ENCODE measurements at regions not wholly inside any gene's neighbourhood (a gene's known extent, or its start where the extent isn't known, plus 50 kb on each side); places are given as distances from the start of the nearest gene placed in this dataset.

DNA sequence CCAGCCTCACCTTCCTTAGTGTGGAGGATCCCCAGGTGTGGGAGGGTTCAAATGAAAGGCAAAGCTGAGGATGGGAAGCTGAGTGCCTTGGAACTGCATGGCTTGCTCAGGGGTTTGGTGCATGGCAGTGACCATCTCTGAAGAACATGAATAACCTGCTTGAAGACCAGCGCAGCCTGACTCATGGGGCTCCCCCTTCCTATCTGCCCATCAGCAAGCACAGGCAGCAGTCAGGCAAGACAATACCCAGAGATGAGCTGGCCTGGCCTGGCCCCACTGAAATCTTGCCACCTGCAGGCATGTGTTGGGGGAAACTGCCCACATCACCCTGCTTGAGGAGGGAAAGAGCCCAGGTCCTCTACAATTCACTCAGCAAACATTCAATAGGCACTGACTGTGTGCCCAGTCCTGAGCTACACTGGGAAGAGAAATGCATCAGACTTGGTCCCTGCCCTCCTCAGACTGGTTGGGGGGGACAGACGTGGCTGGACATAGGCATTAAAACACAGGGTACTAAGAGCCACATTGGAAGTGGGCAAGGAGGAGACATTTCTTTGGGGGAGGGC, 105.0 kb upstream of the ALDH1B1 start:
- DNase-seq (ENCODE audit: low spot score) (no peak), ATAC-seq (no peak)

DNA sequence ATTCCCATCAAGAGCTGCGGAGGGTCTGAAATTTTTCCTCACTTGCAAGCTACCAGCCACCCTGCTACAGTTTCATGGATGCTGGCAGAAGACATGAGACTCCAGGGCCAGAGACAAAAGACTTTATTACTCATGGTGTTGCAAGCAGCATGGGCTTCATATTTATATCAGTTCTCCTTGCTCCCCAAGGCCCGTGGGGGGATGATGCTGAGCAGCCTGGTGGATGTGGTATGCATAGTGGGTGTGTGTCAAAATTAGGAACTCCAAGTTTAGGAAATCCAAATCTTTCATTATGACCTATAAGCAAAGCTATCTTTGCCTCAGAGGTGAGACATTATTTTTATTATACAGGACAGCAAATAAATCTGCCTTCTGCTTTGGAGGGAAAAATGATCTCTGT, 105.7 kb upstream of the ALDH1B1 start:
- DNase-seq (ENCODE audit: low spot score) = no peak
- ATAC-seq = no peak

DNA sequence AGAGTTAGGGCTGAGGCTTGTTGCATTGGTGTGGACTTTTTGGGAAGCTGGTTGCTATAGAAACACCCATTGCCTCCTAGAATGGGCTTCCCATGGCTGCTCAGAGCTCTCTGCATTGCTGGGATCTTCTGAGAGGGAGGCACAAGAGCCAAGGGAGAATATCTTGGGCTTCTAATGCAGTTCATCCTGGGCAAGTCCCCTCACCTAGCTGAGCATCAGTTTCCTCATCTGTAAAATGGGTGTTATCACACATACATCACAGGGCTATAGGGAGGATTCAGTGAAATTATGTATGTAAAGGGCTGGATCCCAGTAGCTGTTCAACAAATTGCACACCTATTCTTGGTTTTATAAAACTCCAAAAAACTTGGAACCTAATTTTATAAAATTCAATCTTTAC, 106.1 kb upstream of the ALDH1B1 start:
- ATAC-seq (no peak), DNase-seq (ENCODE audit: low spot score) (no peak)

DNA sequence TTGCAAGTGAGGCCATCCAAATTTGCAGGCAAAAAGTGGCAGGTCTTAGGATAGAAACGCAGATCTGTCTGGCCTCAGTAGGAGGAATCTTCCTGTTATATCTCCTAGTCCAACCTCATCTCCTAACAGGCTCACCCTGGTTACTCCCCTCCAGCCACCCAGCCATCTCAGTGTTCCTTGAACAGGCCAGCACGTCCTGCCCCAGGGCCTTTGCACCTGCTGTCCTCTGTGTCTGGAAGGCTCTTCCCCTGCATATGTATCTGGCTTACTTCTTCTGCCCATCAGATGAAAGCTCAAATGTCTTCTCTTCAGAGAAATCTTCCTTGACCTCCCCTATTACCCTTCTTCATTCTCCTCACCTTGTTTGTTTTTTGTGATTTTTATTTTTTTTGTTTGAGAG, 107.3 kb upstream of the ALDH1B1 start:
- ATAC-seq (no peak), DNase-seq (ENCODE audit: low spot score) (no peak)

DNA sequence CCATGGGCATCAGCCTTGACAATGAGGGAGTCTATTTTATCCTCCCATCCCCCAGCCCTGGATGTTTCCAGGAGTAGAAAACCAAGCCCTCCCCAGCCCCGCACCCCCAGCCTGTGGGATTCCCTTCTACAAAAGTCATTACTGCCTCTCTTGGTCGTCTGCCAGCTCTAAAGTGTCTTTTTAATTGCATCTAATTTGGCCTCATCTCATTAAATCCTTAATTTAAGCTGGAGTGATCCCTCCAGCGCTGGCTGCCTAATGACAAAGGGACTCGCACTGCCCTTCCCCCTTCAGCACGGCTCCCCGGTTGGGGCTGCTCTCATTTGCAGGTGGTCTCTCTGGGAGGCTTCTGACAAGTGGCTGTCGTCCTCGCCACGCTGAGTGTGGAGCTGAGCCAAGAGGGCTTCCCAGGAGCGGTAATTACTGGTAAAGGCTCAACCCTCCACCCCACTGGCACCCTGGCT, 107.9 kb upstream of the ALDH1B1 start:
- no peak for DNase-seq (ENCODE audit: low spot score)
- no peak for ATAC-seq

DNA sequence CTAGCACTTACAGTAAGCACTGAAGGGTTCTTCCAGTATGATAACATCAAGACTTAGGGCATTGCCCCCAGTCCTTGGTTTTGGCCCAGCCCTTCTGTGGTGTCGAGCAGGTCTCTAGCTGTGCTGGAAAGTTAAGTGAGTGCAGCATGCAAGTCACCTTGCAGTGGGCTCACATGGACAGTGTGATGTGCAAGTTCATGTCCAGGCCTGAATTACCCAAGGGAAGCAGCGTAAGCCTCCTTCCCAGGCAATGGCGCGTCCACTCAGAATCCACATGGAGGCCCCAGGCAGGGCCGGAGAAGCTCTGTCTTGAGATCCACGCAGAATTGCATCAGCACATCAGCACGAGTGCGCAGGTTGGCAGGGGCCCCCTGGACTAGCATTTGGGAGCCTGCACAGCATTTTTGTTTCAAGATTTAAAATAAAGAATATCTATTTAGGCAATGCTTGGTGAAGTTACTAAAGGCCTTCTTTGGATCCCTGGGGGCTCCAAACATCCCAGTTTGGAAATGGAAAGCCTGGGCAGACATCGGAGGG, 108.4 kb upstream of the ALDH1B1 start:
- ATAC-seq (no peak), DNase-seq (ENCODE audit: low spot score) (no peak)

DNA sequence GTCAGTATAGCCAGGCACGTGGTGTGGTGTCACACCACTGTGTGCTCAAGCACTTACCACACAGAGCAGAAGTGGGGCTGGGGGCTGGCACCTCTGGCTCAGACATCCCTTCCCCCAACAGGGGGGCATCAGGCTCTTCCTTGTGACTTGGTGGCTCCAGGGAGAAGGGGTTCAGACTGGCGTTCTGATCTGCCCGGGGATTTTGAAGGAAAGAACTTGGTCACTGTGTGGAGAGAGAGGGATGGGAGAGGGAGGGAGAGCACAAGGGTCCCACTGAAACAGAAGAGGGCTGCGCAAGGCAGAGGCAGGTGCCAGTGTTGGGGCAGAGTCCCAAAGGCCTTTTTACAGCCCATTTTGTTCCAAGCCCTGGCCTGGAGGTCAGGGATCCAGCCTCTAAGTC, 109.7 kb upstream of the ALDH1B1 start:
- no peak for ATAC-seq
- no peak for DNase-seq (ENCODE audit: low spot score)

DNA sequence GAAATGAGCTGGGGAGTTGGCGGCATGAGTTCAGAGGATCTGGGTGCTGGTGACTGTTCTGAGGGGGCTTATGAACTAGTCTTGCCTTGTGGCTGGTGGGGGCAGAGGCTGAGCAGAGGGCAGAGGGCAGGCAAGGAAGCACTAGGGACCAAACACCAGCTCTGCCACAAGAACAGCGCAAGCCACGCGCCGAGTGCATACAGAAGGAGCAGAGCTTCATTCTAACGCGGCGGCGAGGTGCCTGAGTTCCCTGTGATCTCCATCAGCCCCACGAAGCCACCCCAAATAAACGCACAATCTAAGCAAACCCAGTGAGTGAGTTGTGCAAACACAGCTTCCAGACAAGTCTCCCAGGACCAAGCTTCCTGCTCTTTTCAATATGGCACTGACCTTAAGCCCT, 110.6 kb upstream of the ALDH1B1 start:
- ATAC-seq = no peak
- no peak for DNase-seq (ENCODE audit: low spot score)

DNA sequence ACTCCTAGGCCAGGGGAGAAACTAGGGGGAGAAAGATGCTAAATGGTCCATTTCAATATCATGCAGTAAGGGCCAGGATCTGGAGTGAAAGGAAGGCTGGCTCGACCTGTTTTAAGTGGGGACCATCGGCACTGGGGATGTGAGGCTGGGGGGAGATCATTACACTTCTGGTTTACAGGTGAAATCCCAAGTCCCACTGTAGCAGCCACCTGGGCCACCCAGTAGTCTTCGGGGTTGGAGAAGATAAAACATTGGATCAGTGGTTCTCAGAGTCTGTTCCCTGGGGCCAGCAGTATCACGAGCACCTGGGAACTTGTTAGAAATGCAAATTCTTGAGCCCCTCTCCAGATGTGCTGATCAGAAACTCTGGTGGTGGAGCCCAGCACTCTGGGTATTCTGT, 111.3 kb upstream of the ALDH1B1 start:
- DNase-seq (ENCODE audit: low spot score) = no peak
- no peak for ATAC-seq

DNA sequence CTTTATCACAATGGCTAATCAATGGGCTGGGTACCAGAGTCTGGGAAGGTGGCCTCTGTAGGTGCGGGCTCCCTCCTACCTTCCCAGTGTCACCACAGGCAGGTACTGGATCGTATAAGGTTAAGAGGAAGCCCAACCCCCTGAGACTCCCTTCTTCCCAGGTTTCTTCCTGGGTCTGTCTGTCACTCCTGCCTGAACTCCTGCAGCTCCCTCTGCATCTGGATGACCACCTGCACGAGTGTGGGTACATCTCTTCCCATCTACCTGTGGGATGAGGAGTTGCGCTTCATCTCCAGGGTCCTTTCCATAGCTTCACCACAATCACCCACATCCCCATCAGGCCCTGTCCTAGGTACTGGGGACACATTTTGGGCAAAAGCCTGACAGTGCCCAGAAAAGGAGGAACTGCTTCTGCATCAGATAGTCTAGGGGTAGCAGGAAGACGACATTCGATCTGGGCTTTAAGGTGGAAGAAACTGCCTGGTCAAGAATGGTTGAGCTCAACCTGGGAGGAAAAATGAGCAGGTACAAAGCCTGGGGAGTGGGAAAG, 112.2 kb upstream of the ALDH1B1 start:
- ATAC-seq = no peak
- DNase-seq (ENCODE audit: low spot score) = no peak

DNA sequence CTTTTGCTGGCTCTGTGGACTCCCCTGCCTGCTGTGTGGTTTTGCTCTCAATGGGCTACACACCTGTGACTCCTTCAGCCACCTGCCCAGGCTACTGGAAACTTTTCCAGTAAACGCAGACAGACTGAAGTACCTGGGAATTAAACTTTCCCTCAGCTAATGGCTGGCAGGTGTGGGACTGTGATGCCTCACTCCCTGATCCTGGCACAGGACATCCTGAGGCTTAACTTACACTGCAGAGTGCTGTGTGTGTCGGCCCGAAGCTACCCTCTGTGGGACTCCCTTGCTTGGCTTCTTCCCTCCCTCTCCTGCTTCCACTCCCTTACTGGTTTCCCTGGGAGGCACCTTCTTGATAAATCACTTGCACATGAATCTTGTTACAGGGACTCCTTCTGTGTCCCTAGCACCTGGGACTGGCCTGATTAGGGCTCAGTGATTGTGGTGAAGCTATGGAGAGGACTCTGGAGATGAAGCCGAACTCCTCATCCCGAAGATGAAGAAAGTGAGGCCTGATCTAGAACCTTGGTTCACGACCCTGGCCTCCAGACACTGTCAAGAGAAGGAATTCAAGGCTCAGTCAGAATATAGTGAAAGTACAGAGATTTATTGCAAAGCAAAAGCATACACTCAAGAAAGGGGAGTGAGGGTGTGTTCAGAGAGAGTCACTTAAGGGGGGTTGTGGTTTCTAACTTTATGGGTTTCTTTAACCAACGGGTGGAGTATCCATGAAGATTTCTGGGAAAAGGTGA, 113.4 kb upstream of the ALDH1B1 start:
- ATAC-seq (no peak), DNase-seq (ENCODE audit: low spot score) (peak; percentile 8)

DNA sequence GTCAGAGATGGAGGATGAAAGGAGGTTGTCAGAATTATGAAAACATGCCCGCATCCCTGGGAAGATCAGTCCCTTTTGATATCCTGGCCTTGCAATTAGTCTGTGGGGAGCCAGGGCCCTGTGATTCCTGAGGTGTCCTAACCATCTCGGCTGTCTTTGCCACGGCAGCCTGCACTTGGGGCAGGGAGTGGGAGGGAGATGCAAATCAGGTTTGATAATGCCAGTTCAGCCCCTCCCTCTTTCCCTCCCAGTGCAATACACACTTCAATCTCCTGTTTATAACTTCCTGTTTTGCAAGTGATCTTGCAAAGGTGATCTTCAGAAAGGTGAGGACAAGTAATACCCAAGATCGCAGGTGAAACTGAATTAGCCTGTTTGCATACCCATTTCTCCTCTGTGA, 114.0 kb upstream of the ALDH1B1 start:
- no peak for ATAC-seq
- DNase-seq (ENCODE audit: low spot score) = no peak

DNA sequence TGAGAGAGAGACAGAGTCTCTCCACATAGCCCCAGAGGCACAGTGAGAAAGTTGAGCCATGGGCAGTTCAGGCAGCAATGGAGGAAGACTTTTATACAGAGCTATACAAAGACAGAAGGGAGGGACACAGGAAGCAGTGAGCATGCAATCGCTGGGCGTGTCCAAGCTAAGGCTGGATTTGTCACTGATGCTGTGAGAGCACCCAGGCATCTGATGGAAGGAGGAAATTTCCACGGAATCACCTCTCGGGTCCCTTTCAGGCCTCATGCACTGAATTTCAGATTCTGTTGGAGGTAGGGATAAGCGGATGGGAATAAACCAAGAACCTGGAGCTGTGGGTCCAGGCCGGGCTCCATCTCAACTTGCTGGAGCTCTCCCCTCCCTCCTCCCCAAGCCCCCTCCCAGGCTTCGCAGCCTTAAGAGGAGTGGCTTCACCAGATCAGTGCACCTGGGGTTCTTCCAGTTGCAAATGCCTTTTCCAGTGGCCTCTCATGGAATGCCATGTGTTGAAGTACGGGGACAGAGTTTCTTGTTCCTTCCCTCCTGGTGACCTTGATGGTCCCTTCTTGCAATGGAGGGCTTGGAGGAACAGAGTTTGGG, 114.8 kb upstream of the ALDH1B1 start:
- no peak for ATAC-seq
- peak; percentile 29 for DNase-seq (ENCODE audit: low spot score)

DNA sequence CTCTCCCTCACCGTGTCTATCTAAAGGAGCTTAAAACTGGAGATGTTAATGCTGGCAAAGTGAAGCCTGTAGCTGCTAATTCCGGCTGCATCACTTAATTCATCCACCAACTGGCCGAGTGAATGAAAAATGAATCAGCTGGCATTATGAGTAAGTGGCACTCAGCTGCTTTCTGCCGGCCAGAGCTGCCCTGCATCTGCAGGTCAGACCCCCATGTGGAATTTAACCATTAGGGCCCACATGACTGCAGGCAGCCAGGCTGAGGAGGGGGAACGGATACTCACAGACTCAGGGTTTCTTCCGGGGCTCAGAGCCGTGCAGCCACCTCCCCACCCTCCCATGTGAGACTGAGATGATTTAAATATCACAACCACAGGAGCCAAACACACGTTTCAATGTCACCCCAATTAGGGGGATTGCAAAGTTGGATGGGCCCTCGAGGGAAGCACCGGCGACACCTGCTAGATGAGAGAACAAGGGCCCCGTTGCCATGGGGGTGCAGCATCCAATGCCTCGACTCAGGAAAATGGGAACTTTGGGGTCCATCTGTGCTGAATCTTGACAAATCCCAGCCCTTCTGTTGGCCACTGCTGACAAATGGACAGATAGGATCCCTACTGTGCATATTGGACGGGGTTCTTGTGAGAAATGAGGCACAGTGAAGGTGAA, 115.6 kb upstream of the ALDH1B1 start:
- ATAC-seq (no peak), DNase-seq (ENCODE audit: low spot score) (peak; percentile 24)

DNA sequence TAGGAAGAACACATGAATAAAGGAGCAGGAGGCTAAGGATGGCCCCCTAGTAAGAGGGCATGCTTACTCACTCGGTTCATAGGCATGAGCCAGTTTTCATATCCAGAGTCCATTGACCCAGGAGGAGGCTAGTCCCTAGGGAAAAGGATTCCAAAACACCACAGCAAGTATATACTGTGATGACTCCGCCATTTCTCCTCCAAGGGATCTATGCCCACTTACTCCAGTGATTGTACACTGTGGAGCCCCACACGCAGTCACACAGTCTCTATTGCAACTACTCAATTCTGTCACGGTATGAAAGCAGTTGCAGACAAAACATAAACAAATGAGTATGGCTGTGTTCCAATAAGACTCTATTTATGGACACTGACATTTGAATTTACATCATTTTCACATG, 117.7 kb upstream of the ALDH1B1 start:
- no peak for DNase-seq (ENCODE audit: low spot score)

DNA sequence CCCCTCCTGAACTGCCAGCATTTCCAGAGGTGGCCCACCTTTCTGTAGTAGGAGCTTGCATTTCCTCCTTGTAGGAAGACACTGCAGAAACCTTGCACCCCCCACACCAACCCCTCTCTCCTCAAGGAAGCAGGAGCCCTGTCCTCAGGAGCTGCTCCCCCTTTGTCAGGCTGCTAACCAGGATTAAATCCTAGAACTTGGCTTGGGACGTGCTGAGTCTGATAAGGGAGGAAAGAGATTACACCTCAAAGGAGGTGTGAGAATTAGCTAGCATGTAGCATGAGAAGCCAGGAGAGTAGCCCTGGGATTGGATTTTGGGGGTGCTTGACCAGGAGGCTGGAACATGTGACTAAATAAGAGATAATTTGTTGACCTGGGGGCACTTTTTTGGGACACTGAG, 119.8 kb upstream of the ALDH1B1 start:
- ATAC-seq (no peak), DNase-seq (ENCODE audit: low spot score) (no peak)

More for the DNA sequence above, 117.7 kb upstream of the ALDH1B1 start:
- no peak for ATAC-seq

DNA sequence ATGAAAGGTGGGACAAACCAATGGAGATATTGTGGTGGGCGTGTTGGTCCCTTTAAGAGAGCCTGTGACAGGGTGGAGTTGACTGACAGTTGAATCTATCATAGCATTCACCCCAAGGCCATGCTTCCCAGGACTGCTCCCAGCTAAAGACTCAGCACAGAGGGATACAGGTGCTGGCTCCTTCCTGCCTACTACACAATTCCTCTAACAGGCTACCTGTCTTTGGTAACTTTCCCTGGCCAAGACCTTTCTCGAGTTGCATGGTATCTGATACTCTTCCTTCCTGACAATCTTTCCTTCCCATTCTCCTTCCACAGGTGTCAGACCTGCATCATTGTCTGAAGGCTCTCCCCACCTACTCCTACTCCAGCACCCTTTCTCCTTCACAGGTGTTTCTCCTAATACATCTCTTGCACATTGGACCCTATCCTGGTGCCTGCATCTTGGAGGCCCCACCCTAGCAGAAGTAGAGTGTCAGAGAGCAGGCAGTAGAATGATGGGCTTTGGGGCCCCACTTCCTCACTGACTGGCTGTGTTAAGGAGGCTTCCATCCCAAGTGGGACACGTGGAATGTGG, 120.7 kb upstream of the ALDH1B1 start:
- ATAC-seq (no peak), DNase-seq (ENCODE audit: low spot score) (no peak)

DNA sequence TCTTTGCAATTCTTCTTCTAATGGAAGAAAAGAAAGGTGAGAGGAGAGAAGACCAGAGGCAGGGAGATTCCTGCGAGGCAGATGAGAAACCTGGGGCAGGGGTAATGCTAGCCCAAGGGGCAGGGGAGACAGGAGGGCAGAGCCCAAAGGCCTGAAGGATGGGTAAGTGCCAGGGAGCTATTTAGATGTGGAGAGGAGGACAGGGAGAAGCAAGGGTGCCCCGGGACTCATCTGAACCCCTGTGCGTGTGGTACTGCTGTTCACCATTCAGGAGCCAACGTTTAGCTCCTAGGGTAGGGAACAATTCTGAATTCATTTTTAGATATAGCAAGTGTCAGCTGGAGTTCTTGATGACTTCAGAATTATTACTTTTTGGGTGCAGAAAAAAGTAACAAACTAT, 122.7 kb upstream of the ALDH1B1 start:
- DNase-seq (ENCODE audit: low spot score) = no peak
- no peak for ATAC-seq

DNA sequence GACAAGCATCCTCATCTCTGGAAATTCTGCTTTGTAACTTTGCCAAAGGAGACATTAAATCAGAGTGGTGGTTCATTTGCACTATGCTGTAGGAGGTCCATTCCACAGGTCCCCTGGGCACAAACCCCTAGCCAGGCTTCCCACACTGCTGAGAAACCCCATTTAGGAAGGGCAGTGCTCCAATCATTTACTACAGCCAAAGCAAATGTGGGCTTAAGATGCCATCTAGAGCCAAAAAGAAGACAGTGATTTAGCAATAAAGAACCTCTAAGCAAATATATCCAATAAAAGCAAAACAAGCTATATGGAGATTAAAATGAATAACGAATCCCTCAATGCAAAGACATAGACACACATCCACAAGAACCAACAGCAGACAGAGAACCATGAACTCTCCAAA, 129.0 kb upstream of the ALDH1B1 start:
- no peak for DNase-seq (ENCODE audit: low spot score)
- no peak for ATAC-seq

DNA sequence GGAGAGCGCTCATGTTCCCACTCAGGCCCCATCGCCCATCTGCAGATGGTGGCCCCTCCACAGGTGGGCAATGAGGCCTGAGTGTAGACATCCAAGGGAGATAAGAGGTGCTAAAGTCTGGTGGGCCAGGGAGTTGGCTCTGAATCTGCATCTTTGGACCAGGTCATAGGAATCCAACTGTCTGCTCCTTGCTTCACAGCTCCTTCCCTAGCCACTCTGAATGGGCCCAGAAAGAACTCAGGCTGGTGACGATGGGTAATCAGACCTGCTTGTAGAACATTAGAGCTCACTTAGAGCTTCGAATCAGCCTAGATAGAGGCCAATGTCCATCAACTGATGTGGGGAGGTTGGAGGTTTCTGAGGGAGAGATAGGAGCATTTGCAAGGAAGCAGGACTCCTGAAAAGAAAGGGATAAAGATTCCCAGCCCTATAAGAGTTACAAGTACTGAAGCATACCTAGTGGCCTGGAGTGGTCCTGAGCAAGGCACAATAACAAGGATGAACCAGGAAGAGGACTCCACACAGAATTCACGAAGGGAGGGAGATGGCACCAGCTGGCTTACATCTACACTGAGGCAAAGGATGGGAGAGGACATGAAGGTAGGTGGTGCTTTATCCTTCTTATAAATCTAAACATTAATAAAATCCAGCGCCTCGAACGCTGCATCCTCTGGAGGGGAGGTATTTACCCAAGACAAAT, 132.8 kb upstream of the ALDH1B1 start:
- ATAC-seq (no peak), DNase-seq (ENCODE audit: low spot score) (no peak)

Measured in left lobe of liver (tissue), 2 donors.